ENCODE measurements at regions not wholly inside any gene's neighbourhood (a gene's known extent, or its start where the extent isn't known, plus 50 kb on each side); places are given as distances from the start of the nearest gene placed in this dataset.

DNA sequence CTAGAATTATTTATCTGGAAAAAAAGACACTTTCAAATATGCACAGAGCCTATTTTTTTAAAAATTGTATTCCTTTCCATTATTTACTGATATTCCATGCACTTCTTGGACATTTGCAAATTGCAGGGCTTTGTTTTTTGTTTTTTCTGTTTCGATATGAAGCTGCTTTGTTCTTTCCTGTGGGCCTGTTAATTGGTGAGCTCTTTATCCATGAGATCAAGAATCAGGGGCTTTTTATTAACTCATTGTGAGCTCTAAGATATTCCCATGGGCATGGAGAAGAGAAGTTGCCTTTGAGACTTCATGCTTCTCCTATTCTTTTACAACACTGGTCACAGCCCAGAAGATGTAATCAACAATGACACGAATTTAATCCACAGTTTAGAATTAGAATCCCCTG is 145.1 kb downstream of the SAMD5 start:
- no peaks in the 10 kb centered on the region for H3K4me1 ChIP-seq (ENCODE audit: insufficient read depth, insufficient read length)
- H3K9me3 ChIP-seq (ENCODE audit: insufficient read depth, low read length), result no peaks in the 10 kb centered on the region
- no peaks in the 10 kb centered on the region for H3K27me3 ChIP-seq (ENCODE audit: insufficient read depth, insufficient read length)
- H3K36me3 ChIP-seq (ENCODE audit: insufficient read depth, insufficient read length, low read length), result no peaks in the 10 kb centered on the region
- H3K4me3 ChIP-seq (ENCODE audit: insufficient read length, low read depth), result no peak overlapping the region
- no peak overlapping the region for H3K9ac ChIP-seq (ENCODE audit: insufficient read length, low read depth)
- no peak for TF ChIP-seq YY1 (IDR thresholded peaks at IDR 0.05; ENCODE audit: insufficient read depth, insufficient read length)
- no peak for TF ChIP-seq ZNF274 (IDR thresholded peaks at IDR 0.05; ENCODE audit: low read depth, low read length)
- no peak for TF ChIP-seq SUZ12 (IDR thresholded peaks at IDR 0.05; ENCODE audit: extremely low read depth, insufficient read depth, insufficient read length)
- no peak for DNase-seq (ENCODE audit: low read depth, low spot score)

DNA sequence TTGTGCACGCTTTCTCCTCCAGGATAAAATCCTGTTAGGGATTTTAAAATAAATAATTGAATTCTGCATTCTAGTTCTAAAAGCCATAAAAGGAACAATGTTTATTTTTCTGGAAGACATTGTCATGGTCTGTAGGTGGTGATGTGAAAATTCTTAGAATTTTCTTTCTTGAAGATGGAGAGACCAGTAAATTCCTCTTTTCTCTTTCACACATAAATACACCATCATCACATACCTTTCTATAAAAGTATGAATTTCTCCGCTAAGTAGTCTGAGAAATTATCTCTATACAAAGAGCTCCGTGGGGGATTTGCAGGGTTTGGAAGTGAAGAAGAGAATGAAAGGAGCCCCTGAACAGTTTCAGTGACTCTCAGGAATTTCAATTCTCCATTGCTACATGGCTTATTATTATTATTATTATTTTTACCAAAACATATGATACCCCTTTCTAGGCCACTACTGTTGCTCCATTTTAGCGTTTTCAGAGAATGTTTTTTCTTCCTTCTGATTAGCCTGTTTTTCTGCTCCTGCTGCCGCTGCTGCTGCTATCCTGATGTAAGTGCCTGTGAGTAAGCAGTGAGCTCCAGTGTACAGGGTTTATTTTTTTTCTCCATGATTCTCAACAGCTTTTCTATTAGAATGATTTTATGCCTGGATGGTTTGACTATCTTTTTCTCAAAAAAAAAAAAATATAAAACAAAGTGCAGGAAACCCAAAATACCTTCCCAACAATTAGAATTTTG is 145.8 kb downstream of the SAMD5 start:
- H3K4me3 ChIP-seq (ENCODE audit: insufficient read length, low read depth), result no peak overlapping the region
- H3K9ac ChIP-seq (ENCODE audit: insufficient read length, low read depth), result no peak overlapping the region
- TF ChIP-seq YY1 (IDR thresholded peaks at IDR 0.05; ENCODE audit: insufficient read depth, insufficient read length), result no peak
- no peak for TF ChIP-seq SUZ12 (IDR thresholded peaks at IDR 0.05; ENCODE audit: extremely low read depth, insufficient read depth, insufficient read length)
- no peak for TF ChIP-seq ZNF274 (IDR thresholded peaks at IDR 0.05; ENCODE audit: low read depth, low read length)
- no peaks in the 10 kb centered on the region for H3K36me3 ChIP-seq (ENCODE audit: insufficient read depth, insufficient read length, low read length)
- H3K4me1 ChIP-seq (ENCODE audit: insufficient read depth, insufficient read length), result no peaks in the 10 kb centered on the region
- no peaks in the 10 kb centered on the region for H3K27me3 ChIP-seq (ENCODE audit: insufficient read depth, insufficient read length)
- H3K9me3 ChIP-seq (ENCODE audit: insufficient read depth, low read length), result no peaks in the 10 kb centered on the region
- no peak for DNase-seq (ENCODE audit: low read depth, low spot score)

DNA sequence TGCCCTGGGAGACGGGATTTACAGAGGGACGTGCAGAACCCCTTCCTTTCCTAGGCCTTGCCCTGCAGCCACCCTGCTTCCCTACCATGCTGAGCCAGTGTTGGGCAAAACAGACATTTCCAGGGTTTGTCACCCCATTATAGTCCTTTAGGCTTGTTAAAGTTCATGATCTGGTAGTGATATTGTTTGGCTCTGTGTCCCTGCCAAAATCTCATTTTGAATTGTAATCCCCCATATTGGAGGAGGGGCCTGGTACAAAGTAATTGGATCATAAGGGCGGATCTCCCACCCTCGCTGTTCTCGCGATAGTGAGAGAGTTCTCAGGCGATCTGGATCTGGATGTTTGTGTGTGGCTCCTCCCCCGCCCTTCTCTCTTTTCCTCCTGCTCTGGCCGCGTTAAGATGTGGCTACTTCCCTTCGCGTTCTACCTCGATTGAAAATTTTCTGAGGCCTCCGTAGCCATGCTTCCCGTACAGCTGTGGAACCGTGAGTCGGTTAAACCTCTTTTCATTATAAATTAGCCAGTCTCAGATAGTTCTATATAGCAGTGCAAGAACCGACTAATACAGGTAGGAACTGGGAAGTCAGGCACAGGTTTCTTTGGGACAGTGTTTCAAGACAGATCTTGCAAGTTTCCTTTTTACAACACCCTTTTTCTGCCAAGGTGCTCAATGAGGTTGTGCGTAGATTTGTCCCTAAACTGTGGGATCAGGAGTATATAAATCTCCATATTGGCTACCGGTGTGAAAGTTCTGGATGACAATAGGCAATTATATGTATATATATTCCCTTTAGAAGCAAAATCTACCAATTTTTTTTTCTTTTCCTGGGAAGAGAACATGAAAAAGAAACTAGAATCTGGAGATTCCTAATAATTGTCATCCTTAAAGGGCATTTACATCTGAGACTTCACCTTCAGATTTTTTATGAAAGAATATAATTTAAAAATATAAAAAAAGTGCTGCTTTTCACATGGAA is 152.1 kb downstream of the SAMD5 start:
- no peak for TF ChIP-seq SUZ12 (IDR thresholded peaks at IDR 0.05; ENCODE audit: extremely low read depth, insufficient read depth, insufficient read length)
- TF ChIP-seq YY1 (IDR thresholded peaks at IDR 0.05; ENCODE audit: insufficient read depth, insufficient read length), result no peak
- TF ChIP-seq ZNF274 (IDR thresholded peaks at IDR 0.05; ENCODE audit: low read depth, low read length), result no peak
- H3K4me3 ChIP-seq (ENCODE audit: insufficient read length, low read depth), result no peak overlapping the region
- no peak for DNase-seq (ENCODE audit: low read depth, low spot score)
- no peaks in the 10 kb centered on the region for H3K27me3 ChIP-seq (ENCODE audit: insufficient read depth, insufficient read length)
- no peaks in the 10 kb centered on the region for H3K9me3 ChIP-seq (ENCODE audit: insufficient read depth, low read length)
- H3K9ac ChIP-seq (ENCODE audit: insufficient read length, low read depth), result no peak overlapping the region
- no peaks in the 10 kb centered on the region for H3K4me1 ChIP-seq (ENCODE audit: insufficient read depth, insufficient read length)
- no peaks in the 10 kb centered on the region for H3K36me3 ChIP-seq (ENCODE audit: insufficient read depth, insufficient read length, low read length)

DNA sequence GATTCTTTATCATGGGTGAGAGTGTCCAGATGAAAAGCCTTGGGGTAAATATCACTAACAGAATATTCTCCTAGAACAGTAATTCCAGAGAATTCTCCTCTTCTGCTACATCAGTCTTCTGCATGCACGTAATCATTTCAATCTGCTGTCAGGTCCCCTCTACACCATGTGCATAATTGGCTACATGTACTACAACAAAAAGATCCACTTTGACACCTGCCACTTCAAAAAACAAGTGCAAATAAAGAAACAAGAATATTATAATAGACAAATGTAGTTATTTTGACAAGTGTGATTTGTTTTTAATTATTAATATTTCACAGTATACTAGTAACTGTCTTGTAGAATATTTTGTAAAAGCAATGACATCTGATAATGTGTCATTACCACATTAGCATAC is 154.2 kb downstream of the SAMD5 start:
- Histone ChIP-seq H3K4me3 (ENCODE audit: insufficient read length, low read depth) (no peak overlapping the region), H3K27me3 (ENCODE audit: insufficient read depth, insufficient read length) (no peaks in the 10 kb centered on the region)
- no peak for DNase-seq (ENCODE audit: low read depth, low spot score)

DNA sequence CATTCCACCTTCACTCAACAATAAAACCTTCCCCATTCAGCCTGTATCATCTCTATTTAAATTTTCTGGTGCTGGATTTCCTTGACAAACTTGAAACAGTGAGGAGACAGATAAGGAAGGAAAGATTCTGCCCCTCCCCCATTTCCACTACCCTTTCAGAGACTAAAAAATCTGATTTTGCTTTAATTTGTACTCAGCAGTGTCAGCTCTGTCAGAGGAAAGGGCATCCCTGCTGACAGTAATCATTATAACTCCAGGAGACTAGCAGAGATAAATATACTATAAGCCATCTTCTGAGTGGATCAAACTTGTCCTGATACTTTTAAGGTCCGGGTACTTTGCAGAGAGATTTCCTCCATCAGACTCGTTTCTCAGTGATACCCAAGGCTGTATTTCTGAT is 155.6 kb downstream of the SAMD5 start:
- no peak for DNase-seq (ENCODE audit: low read depth, low spot score)
- TF ChIP-seq YY1 (IDR thresholded peaks at IDR 0.05; ENCODE audit: insufficient read depth, insufficient read length), result no peak
- TF ChIP-seq ZNF274 (IDR thresholded peaks at IDR 0.05; ENCODE audit: low read depth, low read length), result no peak
- TF ChIP-seq SUZ12 (IDR thresholded peaks at IDR 0.05; ENCODE audit: extremely low read depth, insufficient read depth, insufficient read length), result no peak
- Histone ChIP-seq H3K9ac (ENCODE audit: insufficient read length, low read depth) (no peak overlapping the region), H3K27me3 (ENCODE audit: insufficient read depth, insufficient read length) (no peaks in the 10 kb centered on the region), H3K36me3 (ENCODE audit: insufficient read depth, insufficient read length, low read length) (no peaks in the 10 kb centered on the region), H3K9me3 (ENCODE audit: insufficient read depth, low read length) (no peaks in the 10 kb centered on the region), H3K4me1 (ENCODE audit: insufficient read depth, insufficient read length) (no peaks in the 10 kb centered on the region), H3K4me3 (ENCODE audit: insufficient read length, low read depth) (no peak overlapping the region)

More for the DNA sequence above, 154.2 kb downstream of the SAMD5 start:
- Histone ChIP-seq H3K9ac (ENCODE audit: insufficient read length, low read depth) (no peak overlapping the region), H3K9me3 (ENCODE audit: insufficient read depth, low read length) (no peaks in the 10 kb centered on the region), H3K36me3 (ENCODE audit: insufficient read depth, insufficient read length, low read length) (no peaks in the 10 kb centered on the region), H3K4me1 (ENCODE audit: insufficient read depth, insufficient read length) (no peaks in the 10 kb centered on the region)
- TF ChIP-seq SUZ12 (IDR thresholded peaks at IDR 0.05; ENCODE audit: extremely low read depth, insufficient read depth, insufficient read length), result no peak
- TF ChIP-seq ZNF274 (IDR thresholded peaks at IDR 0.05; ENCODE audit: low read depth, low read length), result no peak
- no peak for TF ChIP-seq YY1 (IDR thresholded peaks at IDR 0.05; ENCODE audit: insufficient read depth, insufficient read length)

DNA sequence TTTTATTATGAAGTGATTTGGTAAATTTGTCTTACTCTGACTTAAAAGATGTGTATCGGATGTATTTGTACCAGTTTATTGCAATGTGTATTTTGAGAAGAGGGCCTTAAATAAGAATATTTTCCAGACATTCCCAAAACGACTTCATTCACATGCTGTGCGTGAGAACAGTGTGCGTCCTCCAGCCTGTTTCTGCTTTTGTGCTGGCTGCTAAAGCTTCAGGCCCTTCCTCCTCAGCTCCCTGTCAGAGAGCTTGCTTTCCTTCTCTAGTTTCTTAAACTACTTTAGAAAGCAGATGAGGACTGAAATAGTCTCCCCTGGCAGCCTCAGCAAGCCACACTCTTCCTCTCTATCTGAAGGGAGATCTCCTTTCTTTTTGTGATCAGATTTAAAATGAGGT is 157.8 kb downstream of the SAMD5 start:
- no peaks in the 10 kb centered on the region for H3K27me3 ChIP-seq (ENCODE audit: insufficient read depth, insufficient read length)
- DNase-seq (ENCODE audit: low read depth, low spot score), result no peak
- no peaks in the 10 kb centered on the region for H3K36me3 ChIP-seq (ENCODE audit: insufficient read depth, insufficient read length, low read length)
- H3K4me3 ChIP-seq (ENCODE audit: insufficient read length, low read depth), result no peak overlapping the region
- H3K4me1 ChIP-seq (ENCODE audit: insufficient read depth, insufficient read length), result no peaks in the 10 kb centered on the region
- TF ChIP-seq ZNF274 (IDR thresholded peaks at IDR 0.05; ENCODE audit: low read depth, low read length), result no peak
- no peaks in the 10 kb centered on the region for H3K9me3 ChIP-seq (ENCODE audit: insufficient read depth, low read length)
- H3K9ac ChIP-seq (ENCODE audit: insufficient read length, low read depth), result no peak overlapping the region

DNA sequence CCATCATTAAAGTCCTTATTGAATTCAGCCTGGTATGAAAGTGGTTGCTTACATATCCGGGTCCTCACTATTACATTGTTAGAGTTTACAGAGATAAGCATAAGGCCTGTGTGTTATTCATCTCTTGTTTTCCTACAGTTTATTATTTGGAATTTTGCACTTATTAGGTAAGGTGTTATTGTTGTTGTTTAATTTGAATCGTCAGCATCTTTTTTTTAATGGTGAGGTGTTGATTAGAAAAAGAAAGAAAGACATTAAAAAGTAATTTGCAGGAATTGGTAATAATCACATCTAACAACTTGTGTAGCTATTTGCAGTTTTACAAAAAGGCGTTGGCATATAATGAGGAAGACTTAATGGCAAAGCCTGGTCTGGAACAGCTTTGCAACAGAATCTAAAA is 158.6 kb downstream of the SAMD5 start:
- Histone ChIP-seq H3K36me3 (ENCODE audit: insufficient read depth, insufficient read length, low read length) (no peaks in the 10 kb centered on the region), H3K4me3 (ENCODE audit: insufficient read length, low read depth) (no peak overlapping the region), H3K9ac (ENCODE audit: insufficient read length, low read depth) (no peak overlapping the region), H3K4me1 (ENCODE audit: insufficient read depth, insufficient read length) (no peaks in the 10 kb centered on the region), H3K9me3 (ENCODE audit: insufficient read depth, low read length) (no peaks in the 10 kb centered on the region), H3K27me3 (ENCODE audit: insufficient read depth, insufficient read length) (no peaks in the 10 kb centered on the region)
- TF ChIP-seq YY1 (IDR thresholded peaks at IDR 0.05; ENCODE audit: insufficient read depth, insufficient read length), result no peak
- TF ChIP-seq SUZ12 (IDR thresholded peaks at IDR 0.05; ENCODE audit: extremely low read depth, insufficient read depth, insufficient read length), result no peak
- no peak for TF ChIP-seq ZNF274 (IDR thresholded peaks at IDR 0.05; ENCODE audit: low read depth, low read length)
- DNase-seq (ENCODE audit: low read depth, low spot score), result no peak

All from NT2/D1 (cell line).